ENCODE measurements at regions not wholly inside any gene's neighbourhood (a gene's known extent, or its start where the extent isn't known, plus 50 kb on each side); places are given as distances from the start of the nearest gene placed in this dataset.

- Mint-ChIP-seq H3K4me1 (no peaks in the 10 kb centered on the region), H3K27ac (no peak overlapping the region), H3K9me3 (no peaks in the 10 kb centered on the region), H3K4me3 (no peak overlapping the region), H3K27me3 (peaks cover 11% of the 10 kb centered on the region), H3K36me3 (ENCODE audit: low read depth) (no peaks in the 10 kb centered on the region)
- intact Hi-C loops (cut with micrococcal nuclease): no loop called here
- no peak for DNase-seq
Observed at GRCh38 chr17:77297693-77298666, 157.2 kb downstream of the SEC14L1 start.

DNA sequence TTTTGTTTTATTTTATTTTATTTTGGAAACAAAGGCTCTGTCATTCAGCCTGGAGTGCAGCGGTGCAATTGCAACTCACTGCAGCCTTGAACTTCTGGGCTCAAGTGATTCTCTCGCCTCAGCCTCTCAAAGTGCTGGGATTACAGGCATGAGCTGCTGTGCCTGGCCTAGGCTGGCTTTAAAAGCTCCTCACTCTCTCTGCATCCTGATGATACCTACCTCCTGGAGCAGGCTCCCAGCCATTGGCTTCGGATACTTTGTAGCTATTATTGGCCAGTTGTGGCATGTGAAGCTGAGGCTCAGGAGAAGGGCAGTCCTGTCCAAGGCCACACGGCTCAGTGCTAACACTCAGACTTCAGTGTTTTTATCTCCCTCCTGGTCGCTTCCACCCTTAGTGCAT is 158.0 kb downstream of the SEC14L1 start:
- H3K36me3 Mint-ChIP-seq (ENCODE audit: low read depth): no peaks in the 10 kb centered on the region
- H3K9me3 Mint-ChIP-seq: no peaks in the 10 kb centered on the region
- H3K27me3 Mint-ChIP-seq: peaks cover 11% of the 10 kb centered on the region
- intact Hi-C loops (cut with micrococcal nuclease): no loop called here
- H3K4me1 Mint-ChIP-seq: no peaks in the 10 kb centered on the region
- DNase-seq: no peak
- no peak overlapping the region for H3K4me3 Mint-ChIP-seq
- no peak overlapping the region for H3K27ac Mint-ChIP-seq

- Mint-ChIP-seq H3K4me1 (no peaks in the 10 kb centered on the region), H3K27me3 (peaks cover 11% of the 10 kb centered on the region)
Observed at GRCh38 chr17:77299256-77300015, 158.7 kb downstream of the SEC14L1 start.

DNA sequence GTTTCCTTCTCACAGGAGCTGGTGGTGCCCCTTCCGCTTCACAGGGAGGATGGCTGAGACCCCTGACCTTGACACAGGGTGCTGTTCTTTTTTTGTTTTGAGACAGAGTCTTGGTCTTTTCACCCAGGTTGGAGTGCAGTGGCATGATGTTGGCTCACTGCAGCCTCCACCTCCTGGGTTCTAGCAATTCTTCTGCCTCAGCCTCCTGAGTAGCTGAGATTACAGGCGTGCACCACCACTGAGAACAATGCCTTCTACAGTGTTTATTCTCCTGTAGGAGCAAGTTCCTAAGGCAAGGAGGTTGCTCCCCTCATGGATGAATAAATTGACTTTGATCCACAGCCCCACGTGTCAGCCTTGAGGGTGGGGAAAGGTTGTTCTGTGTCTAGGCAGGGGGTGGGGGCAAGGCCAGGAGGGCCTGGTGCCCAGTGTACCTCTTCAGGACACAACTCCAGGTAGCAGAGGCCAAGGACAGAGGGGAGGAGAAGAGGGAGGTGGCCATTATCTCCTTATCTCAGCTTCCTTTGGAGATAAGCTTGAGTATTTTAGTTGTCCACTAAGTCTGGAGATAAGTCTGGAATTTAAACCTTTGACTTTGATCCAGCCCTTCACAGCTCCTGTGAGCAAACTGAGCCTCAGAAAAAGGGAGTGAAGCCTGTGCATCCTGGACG is 159.4 kb downstream of the SEC14L1 start:
- DNase-seq: no peak
- intact Hi-C loops (cut with micrococcal nuclease): no loop called here
- H3K9me3 Mint-ChIP-seq: no peaks in the 10 kb centered on the region
- peaks cover 11% of the 10 kb centered on the region for H3K27me3 Mint-ChIP-seq
- H3K4me3 Mint-ChIP-seq: no peak overlapping the region
- no peaks in the 10 kb centered on the region for H3K36me3 Mint-ChIP-seq (ENCODE audit: low read depth)
- no peak overlapping the region for H3K27ac Mint-ChIP-seq
- H3K4me1 Mint-ChIP-seq: no peaks in the 10 kb centered on the region

More at GRCh38 chr17:77299256-77300015, 158.7 kb downstream of the SEC14L1 start:
- Mint-ChIP-seq H3K4me3 (no peak overlapping the region), H3K36me3 (ENCODE audit: low read depth) (no peaks in the 10 kb centered on the region), H3K27ac (no peak overlapping the region), H3K9me3 (no peaks in the 10 kb centered on the region)
- intact Hi-C loops (cut with micrococcal nuclease): no loop called here
- no peak for DNase-seq

GRCh38 chr17:77301694-77302266 is 161.0 kb downstream of the SEC14L1 start:
- no peaks in the 10 kb centered on the region for H3K4me1 Mint-ChIP-seq
- H3K4me3 Mint-ChIP-seq: no peak overlapping the region
- DNase-seq: no peak
- H3K27me3 Mint-ChIP-seq: peaks cover 13% of the 10 kb centered on the region
- no peaks in the 10 kb centered on the region for H3K9me3 Mint-ChIP-seq
- intact Hi-C loops (cut with micrococcal nuclease): no loop called here
- no peak overlapping the region for H3K27ac Mint-ChIP-seq
- H3K36me3 Mint-ChIP-seq (ENCODE audit: low read depth): no peaks in the 10 kb centered on the region

GRCh38 chr17:77302682-77303081 is 161.9 kb downstream of the SEC14L1 start:
- Mint-ChIP-seq H3K9me3 (no peaks in the 10 kb centered on the region), H3K27ac (no peak overlapping the region), H3K4me1 (no peaks in the 10 kb centered on the region), H3K36me3 (ENCODE audit: low read depth) (no peaks in the 10 kb centered on the region), H3K4me3 (no peak overlapping the region), H3K27me3 (peaks cover 9% of the 10 kb centered on the region)
- DNase-seq: no peak
- intact Hi-C loops (cut with micrococcal nuclease): no loop called here

- no peak overlapping the region for H3K27ac Mint-ChIP-seq
- DNase-seq: no peak
- no peaks in the 10 kb centered on the region for H3K9me3 Mint-ChIP-seq
- peaks cover 8% of the 10 kb centered on the region for H3K27me3 Mint-ChIP-seq
- intact Hi-C loops (cut with micrococcal nuclease): no loop called here
- H3K4me1 Mint-ChIP-seq: no peaks in the 10 kb centered on the region
- no peaks in the 10 kb centered on the region for H3K36me3 Mint-ChIP-seq (ENCODE audit: low read depth)
- H3K4me3 Mint-ChIP-seq: no peak overlapping the region
Observed at GRCh38 chr17:77303620-77304019, 162.9 kb downstream of the SEC14L1 start.

GRCh38 chr17:77304051-77304745 is 163.4 kb downstream of the SEC14L1 start:
- intact Hi-C loops (cut with micrococcal nuclease): no loop called here
- Mint-ChIP-seq H3K27me3 (peaks cover 5% of the 10 kb centered on the region), H3K27ac (no peak overlapping the region), H3K4me1 (no peaks in the 10 kb centered on the region), H3K4me3 (no peak overlapping the region), H3K9me3 (no peaks in the 10 kb centered on the region), H3K36me3 (ENCODE audit: low read depth) (no peaks in the 10 kb centered on the region)
- no peak for DNase-seq

GRCh38 chr17:77304746-77305473 is 164.1 kb downstream of the SEC14L1 start:
- Mint-ChIP-seq H3K36me3 (ENCODE audit: low read depth) (no peaks in the 10 kb centered on the region), H3K4me3 (no peak overlapping the region), H3K27me3 (peaks cover 3% of the 10 kb centered on the region), H3K4me1 (no peaks in the 10 kb centered on the region), H3K9me3 (no peaks in the 10 kb centered on the region), H3K27ac (no peak overlapping the region)
- DNase-seq: no peak
- intact Hi-C loops (cut with micrococcal nuclease): no loop called here

- intact Hi-C loops (cut with micrococcal nuclease): no loop called here
- Mint-ChIP-seq H3K27me3 (peaks cover 6% of the 10 kb centered on the region), H3K9me3 (no peaks in the 10 kb centered on the region), H3K4me1 (no peaks in the 10 kb centered on the region), H3K27ac (no peak overlapping the region), H3K36me3 (ENCODE audit: low read depth) (no peaks in the 10 kb centered on the region), H3K4me3 (no peak overlapping the region)
- DNase-seq: no peak
Observed at GRCh38 chr17:77306048-77306789, 165.4 kb downstream of the SEC14L1 start.

DNA sequence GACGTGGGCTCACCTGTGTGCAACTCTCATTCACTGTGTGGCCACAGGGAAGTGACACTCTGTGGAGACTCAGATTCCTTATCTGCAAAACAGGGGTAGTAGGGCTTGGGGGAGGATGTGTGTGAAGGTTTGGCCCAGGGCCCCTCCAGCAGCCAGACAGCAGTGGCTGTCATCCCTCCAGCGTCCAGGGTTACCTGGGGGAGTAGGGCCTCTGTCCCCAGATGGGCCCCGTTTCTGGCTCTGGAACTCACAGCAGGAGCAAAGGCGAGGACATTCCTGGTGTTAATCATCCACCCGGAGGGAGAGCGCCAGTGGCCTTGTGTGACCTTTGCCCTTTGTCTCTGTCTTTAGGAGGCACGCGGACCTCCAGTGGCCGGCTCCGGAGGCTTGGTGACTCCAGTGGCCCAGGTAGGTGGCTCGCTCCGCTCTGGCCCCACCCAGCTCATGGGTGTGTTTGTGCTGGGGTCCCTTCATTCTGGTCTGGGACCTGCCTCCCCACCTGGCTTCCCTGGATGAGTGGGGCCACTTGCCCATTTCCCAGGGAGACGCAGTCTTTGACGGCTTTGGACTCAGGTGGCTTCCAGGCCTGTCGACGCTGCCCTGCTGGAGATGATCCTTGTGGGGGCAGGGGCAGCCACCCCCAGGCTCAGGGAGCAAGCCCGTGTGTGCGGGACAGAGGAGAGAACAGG is 166.2 kb downstream of the SEC14L1 start:
- DNase-seq: no peak
- intact Hi-C loops (cut with micrococcal nuclease): no loop called here
- Mint-ChIP-seq H3K27me3 (peaks cover 8% of the 10 kb centered on the region), H3K9me3 (no peaks in the 10 kb centered on the region), H3K4me1 (no peaks in the 10 kb centered on the region), H3K4me3 (no peak overlapping the region), H3K27ac (no peak overlapping the region), H3K36me3 (ENCODE audit: low read depth) (no peaks in the 10 kb centered on the region)

Data from activated CD4-positive, alpha-beta T cell treated with anti-CD3 and anti-CD28 coated beads, Interleukin-2, amount 10 ng/mL, durations not matched to agents 24 days and 14 days (primary cell).